PC-3 (cell line): ENCODE measurements at regions not wholly inside any gene's neighbourhood (a gene's known extent, or its start where the extent isn't known, plus 50 kb on each side); places are given as distances from the start of the nearest gene placed in this dataset.

Experiments used
- ATAC-seq: fragments of 200-7000 bp; cut with Tn5 transposase; 2 replicates; pipeline ENCODE4 v1.9.1; 2020; ENCODE audit warnings: mild to moderate bottlenecking, moderate library complexity
- BruUV-seq: library from RNA; stranded (reverse); fragments of 400-500 nt; replicated peaks from 2 replicates; lab custom pipeline; 2021; lab: Mats Ljungman, UMichigan
- CTCF ChIA-PET: fragments of 300-600 bp; sonication (Branson Sonifier 250); formaldehyde crosslinking; loops from one replicate; lab custom pipeline; 2022; ENCODE audit warnings: antibody characterized with exemption; lab: Charles Lee
- POLR2A ChIA-PET: fragments of 300-600 bp; sonication (Branson Sonifier 250); formaldehyde crosslinking; loops from one replicate; lab custom pipeline; 2022; ENCODE audit warnings: antibody characterized with exemption; ENCODE audit not compliant: unreplicated experiment; lab: Charles Lee
- DNase-seq: peaks from one replicate; pipeline ENCODE4 v3.0.0-alpha.2; 2015
- H2AFZ ChIP-seq: fragments of 300-600 bp; sonication (generic); 2 replicates; pipeline ENCODE4 v1.6.0; 2016; ENCODE audit warnings: antibody characterized with exemption, low read length
- H3F3A ChIP-seq: fragments of 300-600 bp; sonication (generic); one replicate; pipeline ENCODE4 v1.6.0; 2017; ENCODE audit warnings: antibody characterized with exemption, low read length, control low read depth, mild to moderate bottlenecking; ENCODE audit not compliant: unreplicated experiment
- H3K27ac ChIP-seq: fragments of 300-600 bp; sonication (generic); 2 replicates; pipeline ENCODE4 v1.5.1; 2016; ENCODE audit warnings: mild to moderate bottlenecking, low read length
- H3K27me3 ChIP-seq: fragments of 300-600 bp; sonication (generic); 2 replicates; pipeline ENCODE4 v1.6.1; 2016; ENCODE audit warnings: low read length, mixed read lengths
- H3K36me3 ChIP-seq: fragments of 300-600 bp; sonication (generic); 2 replicates; pipeline ENCODE4 v1.6.1; 2016; ENCODE audit warnings: low read depth, mixed run types, low read length, mixed read lengths
- H3K4me1 ChIP-seq: fragments of 300-600 bp; sonication (generic); 2 replicates; pipeline ENCODE4 v1.5.1; 2016; ENCODE audit warnings: low read length; ENCODE audit not compliant: insufficient read depth
- H3K4me2 ChIP-seq: fragments of 300-600 bp; sonication (generic); 2 replicates; pipeline ENCODE4 v1.6.0; 2016; ENCODE audit warnings: low read length
- H3K4me3 ChIP-seq: fragments of 300-600 bp; sonication (generic); 2 replicates; pipeline ENCODE4 v1.5.1; 2016; ENCODE audit warnings: mild to moderate bottlenecking, low read length, mixed read lengths
- H3K79me2 ChIP-seq: fragments of 300-600 bp; sonication (generic); 2 replicates; pipeline ENCODE4 v1.6.1; 2017; ENCODE audit warnings: low read length, mixed read lengths
- H3K9ac ChIP-seq: fragments of 300-600 bp; sonication (generic); 2 replicates; pipeline ENCODE4 v1.6.0; 2016; ENCODE audit warnings: mild to moderate bottlenecking, low read length
- H3K9me2 ChIP-seq: fragments of 300-600 bp; sonication (generic); replicated peaks from 2 replicates; pipeline ENCODE4 v1.6.1; 2016; ENCODE audit warnings: mixed run types, low read length, mixed read lengths
- H3K9me3 ChIP-seq: fragments of 300-600 bp; sonication (generic); 2 replicates; pipeline ENCODE4 v1.6.1; 2016; ENCODE audit warnings: low read length, mixed read lengths
- H4K20me1 ChIP-seq: fragments of 300-600 bp; sonication (generic); 2 replicates; pipeline ENCODE4 v1.6.1; 2016; ENCODE audit warnings: low read length, mixed read lengths
- EZH2 ChIP-seq: fragments of 300-600 bp; sonication (generic); IDR thresholded peaks from one replicate; pipeline ENCODE4 v1.6.1; 2017; ENCODE audit warnings: antibody characterized with exemption, mild to moderate bottlenecking, low read length; ENCODE audit not compliant: unreplicated experiment
- EZH2phosphoT487 ChIP-seq: fragments of 300-600 bp; sonication (generic); IDR thresholded peaks from 2 replicates; pipeline ENCODE4 v1.6.1; 2018; ENCODE audit warnings: mild to moderate bottlenecking, antibody characterized with exemption, low read length, borderline replicate concordance
- intact Hi-C: fragments of 100-400 bp; cut with micrococcal nuclease; formaldehyde crosslinking; loops from 2 replicates; pipeline ENCODE4 v1.9.0; 2023
- TF ChIP-seq, protein P1 (sequence below): fragments of 300-600 bp; sonication (generic); conservative IDR thresholded peaks from 2 replicates; pipeline ENCODE4 v1.5.1; 2017; ENCODE audit warnings: antibody characterized with exemption, low read depth, mild to moderate bottlenecking, low read length

- peak; percentile 99 for ATAC-seq
- ChIA-PET CTCF (interaction anchor here (0.6 to 1.3 kb wide), 5 partner anchors 133 to 772 kb away, joined by 3 to 7 read pairs (median 5); no protein-coding TSS in a partner anchor), POLR2A (no interaction called here)
- H3K9me3 ChIP-seq, result no peaks in the 10 kb centered on the region
- H3K4me3 ChIP-seq, result no peak overlapping the region
- H4K20me1 ChIP-seq, result no peaks in the 10 kb centered on the region
- intact Hi-C loops, result loop anchor here (1.0 to 10.0 kb wide), 6 partner anchors 57 to 491 kb away; no protein-coding TSS in a partner anchor
- H3K4me1 ChIP-seq, result no peaks in the 10 kb centered on the region
- H3F3A ChIP-seq, result no peaks in the 10 kb centered on the region
- H2AFZ ChIP-seq, result no peak overlapping the region
- H3K9me2 ChIP-seq, result no peaks in the 10 kb centered on the region
- TF ChIP-seq, protein P1, sequence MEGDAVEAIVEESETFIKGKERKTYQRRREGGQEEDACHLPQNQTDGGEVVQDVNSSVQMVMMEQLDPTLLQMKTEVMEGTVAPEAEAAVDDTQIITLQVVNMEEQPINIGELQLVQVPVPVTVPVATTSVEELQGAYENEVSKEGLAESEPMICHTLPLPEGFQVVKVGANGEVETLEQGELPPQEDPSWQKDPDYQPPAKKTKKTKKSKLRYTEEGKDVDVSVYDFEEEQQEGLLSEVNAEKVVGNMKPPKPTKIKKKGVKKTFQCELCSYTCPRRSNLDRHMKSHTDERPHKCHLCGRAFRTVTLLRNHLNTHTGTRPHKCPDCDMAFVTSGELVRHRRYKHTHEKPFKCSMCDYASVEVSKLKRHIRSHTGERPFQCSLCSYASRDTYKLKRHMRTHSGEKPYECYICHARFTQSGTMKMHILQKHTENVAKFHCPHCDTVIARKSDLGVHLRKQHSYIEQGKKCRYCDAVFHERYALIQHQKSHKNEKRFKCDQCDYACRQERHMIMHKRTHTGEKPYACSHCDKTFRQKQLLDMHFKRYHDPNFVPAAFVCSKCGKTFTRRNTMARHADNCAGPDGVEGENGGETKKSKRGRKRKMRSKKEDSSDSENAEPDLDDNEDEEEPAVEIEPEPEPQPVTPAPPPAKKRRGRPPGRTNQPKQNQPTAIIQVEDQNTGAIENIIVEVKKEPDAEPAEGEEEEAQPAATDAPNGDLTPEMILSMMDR, result peak; percentile 93
- TF ChIP-seq EZH2 (no peak), EZH2phosphoT487 (no peak)
- H3K79me2 ChIP-seq, result no peaks in the 10 kb centered on the region
- no TSS peak for BruUV-seq
- H3K9ac ChIP-seq, result no peak overlapping the region
- 0 out of 2 replicates have a peak, but pooled peaks cover 5% of the 10 kb centered on the region for H3K27me3 ChIP-seq
- DNase-seq, result peak; percentile 93
- H3K36me3 ChIP-seq, result no peaks in the 10 kb centered on the region
- no peak overlapping the region for H3K4me2 ChIP-seq
- H3K27ac ChIP-seq, result no peak overlapping the region
Observed at GRCh38 chr14:36373982-36374673, 53.7 kb upstream of the MBIP start.
